IMR-90 (cell line): ENCODE measurements at regions not wholly inside any gene's neighbourhood (a gene's known extent, or its start where the extent isn't known, plus 50 kb on each side); places are given as distances from the start of the nearest gene placed in this dataset.

ENCODE experiments used
- ATAC-seq: fragments of 200-7000 bp; cut with Tn5 transposase; 2 replicates; pipeline ENCODE4 v1.9.1; 2020; ENCODE audit warnings: low read depth, mild to moderate bottlenecking, moderate library complexity
- BruUV-seq: library from RNA; stranded (reverse); fragments of 400-500 nt; replicated peaks from 2 replicates; lab custom pipeline; 2021; lab: Mats Ljungman, UMichigan
- CTCF ChIA-PET: fragments of 300-600 bp; formaldehyde crosslinking; extraction: SDS; loops from one replicate; lab custom pipeline; 2021; ENCODE audit warnings: antibody characterized with exemption; lab: Yijun Ruan, JAX
- POLR2A ChIA-PET: fragments of 300-600 bp; sonication (Branson Sonifier 250); formaldehyde crosslinking; loops from one replicate; lab custom pipeline; 2022; ENCODE audit warnings: antibody characterized with exemption; ENCODE audit not compliant: unreplicated experiment; lab: Charles Lee
- DNase-seq: peaks from one replicate; pipeline ENCODE4 v3.0.0; 2013
- H2AFZ ChIP-seq: replicated peaks from 2 replicates; pipeline ENCODE3; 2013; ENCODE audit warnings: low read length, mild to moderate bottlenecking; ENCODE audit not compliant: poor library complexity
- H2AK5ac ChIP-seq: 2 replicates; pipeline ENCODE4 v1.6.1; 2013; ENCODE audit warnings: low read depth, low read length, inconsistent platforms
- H2AK9ac ChIP-seq: replicated peaks from 2 replicates; pipeline ENCODE3; 2013; ENCODE audit warnings: mild to moderate bottlenecking, low read depth, low read length, moderate library complexity; ENCODE audit not compliant: poor library complexity
- H2BK120ac ChIP-seq: 2 replicates; pipeline ENCODE4 v1.6.1; 2013; ENCODE audit warnings: low read depth, low read length, inconsistent platforms
- H2BK15ac ChIP-seq: 3 replicates; pipeline ENCODE4 v1.6.1; 2013; ENCODE audit warnings: low read depth, low read length, inconsistent platforms
- H2BK20ac ChIP-seq: 2 replicates; pipeline ENCODE4 v1.6.1; 2013; ENCODE audit warnings: low read depth, mild to moderate bottlenecking, inconsistent platforms, low read length, moderate library complexity
- H2BK5ac ChIP-seq: 2 replicates; pipeline ENCODE4 v1.6.1; 2013; ENCODE audit warnings: mild to moderate bottlenecking, low read depth, low read length, inconsistent platforms; ENCODE audit not compliant: poor library complexity, severe bottlenecking
- H3K14ac ChIP-seq: replicated peaks from 2 replicates; pipeline ENCODE4 v1.6.1; 2013; ENCODE audit warnings: low read depth, low read length, inconsistent platforms
- H3K18ac ChIP-seq: 2 replicates; pipeline ENCODE4 v1.6.1; 2013; ENCODE audit warnings: low read depth, low read length, control low read depth
- H3K23ac ChIP-seq: 2 replicates; pipeline ENCODE4 v1.6.1; 2013; ENCODE audit warnings: low read depth, low read length, inconsistent platforms
- H3K27ac ChIP-seq: 2 replicates; pipeline ENCODE4 v1.5.1; 2013; ENCODE audit warnings: mild to moderate bottlenecking, control low read depth, low read length; ENCODE audit not compliant: insufficient read depth
- H3K27me3 ChIP-seq: 2 replicates; pipeline ENCODE4 v1.6.1; 2013; ENCODE audit warnings: low read length; ENCODE audit not compliant: control insufficient read depth, insufficient read depth
- H3K36me3 ChIP-seq: 2 replicates; pipeline ENCODE4 v1.6.1; 2013; ENCODE audit warnings: low read length, mixed read lengths; ENCODE audit not compliant: control insufficient read depth, insufficient read depth
- H3K4ac ChIP-seq: 2 replicates; pipeline ENCODE4 v1.6.1; 2013; ENCODE audit warnings: low read depth, low read length, inconsistent platforms
- H3K4me1 ChIP-seq: 2 replicates; pipeline ENCODE4 v1.6.1; 2013; ENCODE audit warnings: low read length, mixed read lengths; ENCODE audit not compliant: control insufficient read depth, insufficient read depth
- H3K4me2 ChIP-seq: 2 replicates; pipeline ENCODE4 v1.6.1; 2013; ENCODE audit warnings: low read depth, mild to moderate bottlenecking, control low read depth, low read length, moderate library complexity
- H3K4me3 ChIP-seq: 2 replicates; pipeline ENCODE4 v1.5.1; 2013; ENCODE audit warnings: low read depth, mild to moderate bottlenecking, control low read depth, low read length, moderate library complexity; ENCODE audit not compliant: insufficient read depth
- H3K56ac ChIP-seq: 2 replicates; pipeline ENCODE4 v1.6.1; 2013; ENCODE audit warnings: low read length, inconsistent platforms; ENCODE audit not compliant: insufficient read depth; ENCODE audit errors: extremely low read depth
- H3K79me1 ChIP-seq, 2 experiments: 2 replicates each; pipeline ENCODE4 v1.6.1; 2013; ENCODE audit warnings: low read length in 2 of 2, inconsistent platforms in 1 of 2, low read depth in 1 of 2
- H3K9ac ChIP-seq: 2 replicates; pipeline ENCODE4 v1.6.1; 2013; ENCODE audit warnings: low read depth, low read length, control low read depth
- H3K9me1 ChIP-seq: 2 replicates; pipeline ENCODE4 v1.6.1; 2013; ENCODE audit warnings: low read length, inconsistent platforms; ENCODE audit not compliant: insufficient read depth
- H3K9me3 ChIP-seq: 2 replicates; pipeline ENCODE4 v1.6.1; 2013; ENCODE audit warnings: low read length; ENCODE audit not compliant: control insufficient read depth, insufficient read depth
- H4K20me1 ChIP-seq: 2 replicates; pipeline ENCODE4 v1.6.1; 2013; ENCODE audit warnings: low read length, inconsistent platforms; ENCODE audit not compliant: insufficient read depth
- H4K5ac ChIP-seq: 2 replicates; pipeline ENCODE4 v1.6.1; 2013; ENCODE audit warnings: mild to moderate bottlenecking, low read depth, low read length, control low read depth
- H4K8ac ChIP-seq, 2 experiments: 2 replicates each; pipeline ENCODE4 v1.6.1; 2013; ENCODE audit warnings: low read depth in 2 of 2, low read length in 2 of 2, control low read depth in 1 of 2, inconsistent platforms in 1 of 2
- H4K91ac ChIP-seq: 2 replicates; pipeline ENCODE4 v1.6.1; 2013; ENCODE audit warnings: low read depth, low read length, inconsistent platforms; ENCODE audit not compliant: insufficient read depth
- CEBPB ChIP-seq: IDR thresholded peaks from 2 replicates; pipeline ENCODE4 v1.6.1; 2012; ENCODE audit warnings: low read depth, low read length, improper control_type of control experiment
- MAZ ChIP-seq: IDR thresholded peaks from 2 replicates; pipeline ENCODE4 v1.6.1; 2012; ENCODE audit warnings: low read depth, mild to moderate bottlenecking, low read length, improper control_type of control experiment, moderate library complexity, borderline replicate concordance
- NFE2L2 ChIP-seq: fragments of 150-350 bp; IDR thresholded peaks from 2 replicates; pipeline ENCODE4 v1.6.1; 2016; ENCODE audit warnings: low read depth, mild to moderate bottlenecking, low read length
- WGBS, 2 experiments: methylation state at CpG; one replicate each; pipeline versions ENCODE4 v1.1.5 to v1.1.7; 2013; ENCODE audit warnings: missing lambda C conversion rate in 2 of 2; ENCODE audit not compliant: insufficient read length in 1 of 2; ENCODE audit errors: extremely low coverage in 2 of 2; 5-methylcytosine and 5-hydroxymethylcytosine counted together
- dilution Hi-C: fragments of 300-500 bp; cut with HindIII; formaldehyde crosslinking; loops from one replicate; pipeline ENCODE4 v1.14.3; 2018; ENCODE audit warnings: low sequenced_read_pairs; ENCODE audit not compliant: unreplicated experiment
- in situ Hi-C: fragments of 300-500 bp; cut with MboI; formaldehyde crosslinking; loops from 3 replicates; pipeline ENCODE4 v1.14.3; 2019; ENCODE audit warnings: low sequenced_read_pairs, inconsistent platforms, mixed read lengths
- intact Hi-C: fragments of 100-400 bp; cut with micrococcal nuclease; formaldehyde crosslinking; loops from 2 replicates; pipeline ENCODE4 v1.10.0; 2022
- TF ChIP-seq, protein P1 (sequence below): fragments of 150-350 bp; IDR thresholded peaks from 2 replicates; pipeline ENCODE4 v1.6.1; 2017; ENCODE audit warnings: mild to moderate bottlenecking, antibody characterized with exemption, low read length, low read depth

DNA sequence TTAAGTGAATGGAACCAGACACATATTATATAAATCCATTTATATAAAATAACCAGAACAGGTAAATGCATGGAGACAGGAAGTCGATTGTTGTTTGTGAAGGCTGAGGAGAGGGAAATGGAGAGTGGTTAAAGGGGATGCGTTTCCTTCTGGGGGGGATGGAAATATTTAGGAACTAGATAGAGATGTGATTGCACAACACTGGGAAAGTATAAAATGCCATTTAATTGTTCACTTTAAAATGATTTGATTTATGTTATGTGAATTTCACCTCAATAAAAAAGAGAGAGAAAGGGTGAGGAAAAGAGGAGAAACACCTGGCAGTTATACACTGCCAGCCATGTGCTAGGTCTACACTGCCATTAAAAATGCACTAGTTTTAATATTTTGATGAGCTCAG is 312.6 kb downstream of the CD83 start:
- Histone ChIP-seq H4K8ac (no peak overlapping the region), H2BK120ac (no peak overlapping the region), H2AK9ac (no peak overlapping the region), H3K4ac (no peak overlapping the region), H3K23ac (no peak overlapping the region), H3K36me3 (no peaks in the 10 kb centered on the region), H3K4me1 (no peaks in the 10 kb centered on the region), H3K9me1 (no peaks in the 10 kb centered on the region), H4K20me1 (no peaks in the 10 kb centered on the region), H3K4me3 (no peak overlapping the region), H3K4me2 (no peak overlapping the region), H3K9ac (no peak overlapping the region), H2BK5ac (no peak overlapping the region), H2AK5ac (no peak overlapping the region), H3K9me3 (no peaks in the 10 kb centered on the region), H3K79me1 (no peaks in the 10 kb centered on the region), H2AFZ (no peak overlapping the region), H3K18ac (no peak overlapping the region), H4K91ac (no peak overlapping the region), H4K5ac (no peak overlapping the region), H3K27me3 (peaks cover 9% of the 10 kb centered on the region; the same call in 1 of the 2 replicates), H3K27ac (no peak overlapping the region), H2BK15ac (no peak overlapping the region), H3K56ac (no peak overlapping the region), H3K14ac (no peak overlapping the region), H2BK20ac (no peak overlapping the region)
- no TSS peak for BruUV-seq
- intact Hi-C loops, result no loop called here
- no CpG with 5 or more reads among the region's 2 CpGs for WGBS, 2 experiments
- ChIA-PET POLR2A (no interaction called here), CTCF (no interaction called here)
- in situ Hi-C loops, result no loop called here
- TF ChIP-seq NFE2L2 (no peak), CEBPB (peak; percentile 79), MAZ (no peak)
- TF ChIP-seq, protein P1, sequence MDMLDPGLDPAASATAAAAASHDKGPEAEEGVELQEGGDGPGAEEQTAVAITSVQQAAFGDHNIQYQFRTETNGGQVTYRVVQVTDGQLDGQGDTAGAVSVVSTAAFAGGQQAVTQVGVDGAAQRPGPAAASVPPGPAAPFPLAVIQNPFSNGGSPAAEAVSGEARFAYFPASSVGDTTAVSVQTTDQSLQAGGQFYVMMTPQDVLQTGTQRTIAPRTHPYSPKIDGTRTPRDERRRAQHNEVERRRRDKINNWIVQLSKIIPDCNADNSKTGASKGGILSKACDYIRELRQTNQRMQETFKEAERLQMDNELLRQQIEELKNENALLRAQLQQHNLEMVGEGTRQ, result no peak
- dilution Hi-C loops, result no loop called here
- ATAC-seq (no peak), DNase-seq (no peak)
